ENCODE measurements at regions not wholly inside any gene's neighbourhood (a gene's known extent, or its start where the extent isn't known, plus 50 kb on each side); places are given as distances from the start of the nearest gene placed in this dataset.

DNA sequence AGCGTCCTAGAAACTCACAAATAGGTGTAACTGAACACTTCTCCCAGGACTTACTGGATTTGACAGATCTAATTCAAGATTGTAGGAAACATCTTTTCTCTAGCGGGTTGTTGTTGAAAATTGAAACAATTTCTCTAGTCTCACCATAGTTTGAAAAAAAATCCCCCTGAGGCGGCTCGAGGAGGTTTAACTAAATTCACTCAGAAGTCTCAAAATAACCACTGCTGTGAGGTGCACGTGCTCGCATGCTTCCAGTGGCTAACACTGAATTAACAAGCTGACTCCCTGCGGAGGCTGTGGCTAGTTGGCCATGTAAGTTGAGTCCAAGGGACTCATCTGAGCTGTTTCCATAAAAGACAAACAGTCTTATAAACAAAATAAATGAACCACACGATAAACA, 503.9 kb downstream of the OCA2 start (continued):
- TF ChIP-seq CTCF (conservative IDR thresholded peaks at IDR 0.05; ENCODE audit: low read depth in 2 of 2) (no peak), ZNF114 (CRISPR knock-in tag; IDR thresholded peaks at IDR 0.05) (no peak), JUNB (IDR thresholded peaks at IDR 0.05; ENCODE audit: unreplicated experiment) (no peak), ZNF331 (CRISPR knock-in tag; IDR thresholded peaks at IDR 0.05; ENCODE audit: low read depth) (no peak)

- Histone ChIP-seq H3K27me3 (ENCODE audit: insufficient read depth) (no peaks in the 10 kb centered on the region), H3K4me3 (no peak overlapping the region), H3K27ac (ENCODE audit: low read depth) (no peak overlapping the region), H2AFZ (no peak overlapping the region), H4K20me1 (replicated peaks; ENCODE audit: insufficient read depth) (no peaks in the 10 kb centered on the region), H3F3A (replicated peaks; ENCODE audit: low read depth) (no peaks in the 10 kb centered on the region), H3K36me3 (ENCODE audit: insufficient read depth) (no peaks in the 10 kb centered on the region), H3K4me1 (ENCODE audit: insufficient read depth) (no peaks in the 10 kb centered on the region), H3K9me2 (ENCODE audit: insufficient read depth) (peaks cover 4% of the 10 kb centered on the region; the same call in 1 of the 2 replicates), H3K4me2 (no peak overlapping the region), H3K79me2 (replicated peaks; ENCODE audit: insufficient read depth) (no peaks in the 10 kb centered on the region)
- DNase-seq (ENCODE audit: low spot score) (peak; percentile 32), ATAC-seq (peak; percentile 22)
- no peaks in the 10 kb centered on the region for H3K36me3 Mint-ChIP-seq (ENCODE audit: low read depth)
- peaks cover 17% of the 10 kb centered on the region for H3K4me1 Mint-ChIP-seq
- TF ChIP-seq, protein P1, sequence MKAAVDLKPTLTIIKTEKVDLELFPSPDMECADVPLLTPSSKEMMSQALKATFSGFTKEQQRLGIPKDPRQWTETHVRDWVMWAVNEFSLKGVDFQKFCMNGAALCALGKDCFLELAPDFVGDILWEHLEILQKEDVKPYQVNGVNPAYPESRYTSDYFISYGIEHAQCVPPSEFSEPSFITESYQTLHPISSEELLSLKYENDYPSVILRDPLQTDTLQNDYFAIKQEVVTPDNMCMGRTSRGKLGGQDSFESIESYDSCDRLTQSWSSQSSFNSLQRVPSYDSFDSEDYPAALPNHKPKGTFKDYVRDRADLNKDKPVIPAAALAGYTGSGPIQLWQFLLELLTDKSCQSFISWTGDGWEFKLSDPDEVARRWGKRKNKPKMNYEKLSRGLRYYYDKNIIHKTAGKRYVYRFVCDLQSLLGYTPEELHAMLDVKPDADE (IDR thresholded peaks at IDR 0.05), result no peak
- TF ChIP-seq, protein P2, sequence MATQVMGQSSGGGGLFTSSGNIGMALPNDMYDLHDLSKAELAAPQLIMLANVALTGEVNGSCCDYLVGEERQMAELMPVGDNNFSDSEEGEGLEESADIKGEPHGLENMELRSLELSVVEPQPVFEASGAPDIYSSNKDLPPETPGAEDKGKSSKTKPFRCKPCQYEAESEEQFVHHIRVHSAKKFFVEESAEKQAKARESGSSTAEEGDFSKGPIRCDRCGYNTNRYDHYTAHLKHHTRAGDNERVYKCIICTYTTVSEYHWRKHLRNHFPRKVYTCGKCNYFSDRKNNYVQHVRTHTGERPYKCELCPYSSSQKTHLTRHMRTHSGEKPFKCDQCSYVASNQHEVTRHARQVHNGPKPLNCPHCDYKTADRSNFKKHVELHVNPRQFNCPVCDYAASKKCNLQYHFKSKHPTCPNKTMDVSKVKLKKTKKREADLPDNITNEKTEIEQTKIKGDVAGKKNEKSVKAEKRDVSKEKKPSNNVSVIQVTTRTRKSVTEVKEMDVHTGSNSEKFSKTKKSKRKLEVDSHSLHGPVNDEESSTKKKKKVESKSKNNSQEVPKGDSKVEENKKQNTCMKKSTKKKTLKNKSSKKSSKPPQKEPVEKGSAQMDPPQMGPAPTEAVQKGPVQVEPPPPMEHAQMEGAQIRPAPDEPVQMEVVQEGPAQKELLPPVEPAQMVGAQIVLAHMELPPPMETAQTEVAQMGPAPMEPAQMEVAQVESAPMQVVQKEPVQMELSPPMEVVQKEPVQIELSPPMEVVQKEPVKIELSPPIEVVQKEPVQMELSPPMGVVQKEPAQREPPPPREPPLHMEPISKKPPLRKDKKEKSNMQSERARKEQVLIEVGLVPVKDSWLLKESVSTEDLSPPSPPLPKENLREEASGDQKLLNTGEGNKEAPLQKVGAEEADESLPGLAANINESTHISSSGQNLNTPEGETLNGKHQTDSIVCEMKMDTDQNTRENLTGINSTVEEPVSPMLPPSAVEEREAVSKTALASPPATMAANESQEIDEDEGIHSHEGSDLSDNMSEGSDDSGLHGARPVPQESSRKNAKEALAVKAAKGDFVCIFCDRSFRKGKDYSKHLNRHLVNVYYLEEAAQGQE (IDR thresholded peaks at IDR 0.05; ENCODE audit: unreplicated experiment), result peak; percentile 74
- H3K27me3 Mint-ChIP-seq (ENCODE audit: insufficient read depth, low read depth, poor library complexity), result peaks cover 2% of the 10 kb centered on the region
- H3K27ac Mint-ChIP-seq, result no peak overlapping the region
- H3K9me3 Mint-ChIP-seq, result peaks cover 4% of the 10 kb centered on the region; the same call in 2 of the 3 replicates
- H3K4me3 Mint-ChIP-seq, result no peak overlapping the region
Observed at GRCh38 chr15:27592036-27592760, 506.9 kb downstream of the OCA2 start.
